CD4-positive, alpha-beta T cell treated with Interleukin-17A for 1 hour (primary cell): ENCODE measurements at regions not wholly inside any gene's neighbourhood (a gene's known extent, or its start where the extent isn't known, plus 50 kb on each side); places are given as distances from the start of the nearest gene placed in this dataset.

ENCODE experiments used
- DNase-seq: peaks from one replicate; pipeline ENCODE4 v3.0.0-alpha.2; 2020

DNA sequence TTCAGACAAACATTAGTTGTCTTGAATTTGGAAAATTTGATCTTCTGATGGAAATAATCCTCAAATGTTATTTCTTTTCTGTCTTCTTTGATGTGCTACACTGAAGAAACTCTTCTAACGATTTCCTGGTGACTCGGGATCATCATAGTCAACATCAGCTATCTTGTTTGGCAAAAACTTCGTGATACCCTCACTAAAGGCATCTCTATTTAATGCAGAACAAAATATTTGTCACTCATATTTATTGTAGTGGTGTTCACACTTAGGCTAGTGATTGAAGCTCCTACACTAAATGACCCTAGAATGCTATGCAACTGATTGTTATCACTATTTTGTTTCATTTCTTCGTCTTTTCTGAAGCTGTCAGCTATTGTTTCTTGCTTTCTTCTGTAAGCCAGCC, 334.7 kb upstream of the ZEB2 start:
- no peak for DNase-seq

DNA sequence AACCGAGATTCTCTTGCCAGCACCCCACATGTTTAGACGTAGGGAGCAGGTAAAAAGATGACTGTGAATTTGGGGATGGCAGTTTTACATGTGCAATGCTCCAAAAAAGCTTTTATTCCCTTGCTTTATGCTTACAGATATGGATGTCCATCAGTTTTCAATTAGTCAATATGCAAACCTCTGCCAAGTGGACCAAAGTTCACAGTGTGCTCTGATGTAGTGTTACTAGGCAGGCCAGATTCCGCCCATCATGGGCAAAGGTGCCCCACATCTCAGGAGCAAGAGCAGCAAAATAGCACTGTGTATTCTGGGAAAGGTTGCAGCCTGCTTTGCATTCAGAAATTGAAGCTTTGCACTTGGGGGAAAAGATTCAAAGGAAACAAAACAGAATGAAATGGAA, 329.7 kb upstream of the ZEB2 start:
- no peak for DNase-seq

DNA sequence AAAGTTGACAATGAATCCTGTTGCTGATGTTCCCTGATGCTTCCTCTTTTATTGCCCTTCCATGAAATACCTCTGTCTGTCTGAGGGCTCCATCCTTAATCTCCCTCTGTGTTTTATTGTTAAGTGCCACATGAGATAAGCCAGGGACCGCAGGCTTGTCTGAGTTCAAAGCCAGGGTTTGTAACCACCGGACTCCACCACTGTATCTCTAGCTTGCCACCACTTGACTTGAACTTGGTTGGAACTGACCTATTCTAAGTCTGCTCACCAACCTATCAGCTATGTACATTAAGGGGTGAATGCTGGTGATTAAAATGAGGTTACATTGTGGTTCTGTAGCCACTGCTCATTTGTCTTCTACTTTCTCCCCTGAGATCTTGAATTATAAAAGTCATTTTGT, 328.5 kb upstream of the ZEB2 start:
- no peak for DNase-seq

DNA sequence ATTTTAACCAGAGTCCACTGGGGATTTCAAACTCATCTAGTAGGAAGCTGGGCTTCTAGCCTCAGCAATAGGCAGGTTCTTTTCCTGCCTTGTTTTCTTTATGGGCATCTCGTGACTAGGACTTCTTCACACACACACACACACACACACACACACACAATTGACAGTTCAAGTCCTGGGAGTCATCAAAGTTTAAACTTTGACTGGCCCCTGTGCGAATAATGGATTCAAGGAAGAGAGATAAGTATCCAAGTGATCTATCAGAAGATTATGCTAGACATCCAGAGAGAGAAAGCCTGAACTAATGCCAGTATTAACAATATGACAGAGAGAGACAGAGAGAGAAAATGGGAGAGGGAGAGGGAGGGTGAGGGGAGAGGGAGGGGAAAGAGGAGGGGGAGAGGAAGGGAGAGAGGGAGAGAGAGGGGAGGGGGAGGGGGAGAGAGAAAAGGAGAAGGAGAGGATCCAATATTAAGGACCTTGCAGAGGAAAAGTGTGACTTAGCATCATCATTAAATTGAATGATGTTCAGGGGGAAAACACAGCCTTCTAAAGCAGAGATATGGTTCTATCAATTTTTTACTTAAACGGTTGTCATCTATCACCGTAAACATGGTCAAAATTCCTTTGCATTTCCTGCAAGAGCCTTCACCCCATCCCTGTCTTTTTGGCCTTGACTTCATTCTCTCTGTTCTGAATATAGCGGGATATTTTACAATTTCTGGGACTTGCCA, 327.6 kb upstream of the ZEB2 start:
- DNase-seq: no peak

DNA sequence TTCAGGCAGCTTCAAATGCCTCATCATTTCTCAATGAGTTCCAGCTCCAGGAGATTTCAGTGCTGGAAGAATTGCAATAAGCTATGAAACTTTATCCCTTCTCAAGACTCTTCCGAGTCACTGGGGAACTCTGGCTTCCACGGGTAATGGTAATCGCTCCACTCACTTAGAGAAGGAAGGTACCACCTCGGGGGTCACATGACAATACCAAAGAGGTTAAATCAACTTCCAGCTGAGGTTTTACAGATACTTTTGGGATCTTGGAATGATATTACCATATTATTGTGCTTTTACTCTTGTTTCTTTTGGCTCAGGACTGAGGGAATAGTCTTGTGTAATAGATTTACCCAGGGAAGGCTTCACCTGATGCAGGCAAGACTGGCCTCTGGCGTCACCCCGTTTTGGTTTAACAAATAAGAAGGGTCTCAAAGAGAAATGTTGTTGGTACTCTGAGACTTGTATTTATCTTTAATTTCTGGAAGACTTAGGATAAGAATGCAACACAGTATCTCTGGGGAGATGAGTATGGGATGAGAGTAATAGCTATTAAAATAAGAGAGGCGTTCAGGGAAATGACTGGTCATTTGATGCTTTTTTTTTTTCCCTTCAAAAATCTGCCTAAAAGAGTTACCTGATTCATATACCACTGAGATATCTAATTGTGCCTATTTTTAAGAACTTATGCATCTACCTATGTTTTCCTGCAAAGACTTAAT, 316.9 kb upstream of the ZEB2 start:
- DNase-seq: no peak

DNA sequence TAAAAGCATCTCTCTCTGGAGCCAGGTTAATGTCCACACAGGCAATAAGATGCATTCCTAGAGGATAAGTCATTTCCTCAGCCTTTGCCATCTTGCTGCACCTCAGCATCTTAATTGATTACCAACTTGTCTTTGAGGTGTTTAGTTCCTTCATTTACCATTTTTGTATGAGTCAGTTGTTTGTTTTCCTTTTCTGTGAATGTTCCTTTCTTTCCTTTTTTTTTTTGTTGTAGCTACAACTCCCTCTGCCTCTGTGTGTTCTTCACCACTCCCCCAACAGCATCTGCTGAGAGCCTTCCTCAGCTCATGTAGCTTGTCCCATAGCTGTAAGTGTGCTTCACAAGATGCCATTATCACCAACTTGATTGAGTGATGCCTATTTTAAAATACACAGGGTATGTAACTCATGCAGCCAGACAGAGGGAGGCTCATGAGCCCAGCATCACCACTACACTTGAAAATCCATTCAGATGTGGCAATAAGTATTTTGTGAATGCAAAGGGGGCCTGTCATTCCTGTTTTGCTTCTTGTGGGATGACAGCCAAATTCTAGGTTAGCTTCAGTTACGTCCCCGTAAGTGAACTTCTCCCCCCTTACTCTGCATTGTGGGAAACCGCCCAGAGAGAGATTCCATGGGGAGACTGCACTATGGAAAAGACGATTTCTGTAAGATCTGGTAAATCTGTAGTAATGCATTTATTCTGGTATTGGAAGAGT, 315.9 kb upstream of the ZEB2 start:
- DNase-seq: no peak

DNA sequence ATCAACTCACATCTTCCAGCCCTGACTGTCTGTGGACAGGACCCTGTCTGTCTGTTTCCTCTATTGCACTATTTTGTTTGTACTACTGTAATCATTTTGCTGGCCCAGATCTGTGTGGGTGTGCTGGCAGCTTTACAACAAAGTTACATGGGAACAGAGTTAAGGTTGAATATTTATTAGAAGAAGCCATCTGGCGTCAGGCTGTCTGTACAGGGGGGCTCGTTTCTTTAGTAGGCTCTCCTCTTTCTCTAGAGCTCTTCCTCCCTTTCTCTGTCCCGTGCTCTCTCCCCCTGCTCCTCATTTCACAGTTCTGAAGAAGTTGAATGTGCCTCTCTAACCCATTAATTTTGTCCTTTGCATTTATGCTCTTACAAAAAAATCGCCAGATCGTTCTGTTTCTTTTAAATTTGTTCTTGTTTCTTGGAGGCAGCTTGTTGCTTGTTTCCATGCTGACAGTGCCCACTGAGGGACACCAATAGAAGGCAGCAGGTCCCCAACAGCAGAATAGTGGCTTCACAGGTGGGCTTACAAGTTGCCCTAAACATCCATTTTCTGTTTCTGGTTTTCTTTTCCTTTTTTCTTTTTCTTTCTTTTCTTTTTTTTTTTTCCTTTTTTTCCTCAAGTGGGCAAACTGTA, 315.2 kb upstream of the ZEB2 start:
- no peak for DNase-seq

DNA sequence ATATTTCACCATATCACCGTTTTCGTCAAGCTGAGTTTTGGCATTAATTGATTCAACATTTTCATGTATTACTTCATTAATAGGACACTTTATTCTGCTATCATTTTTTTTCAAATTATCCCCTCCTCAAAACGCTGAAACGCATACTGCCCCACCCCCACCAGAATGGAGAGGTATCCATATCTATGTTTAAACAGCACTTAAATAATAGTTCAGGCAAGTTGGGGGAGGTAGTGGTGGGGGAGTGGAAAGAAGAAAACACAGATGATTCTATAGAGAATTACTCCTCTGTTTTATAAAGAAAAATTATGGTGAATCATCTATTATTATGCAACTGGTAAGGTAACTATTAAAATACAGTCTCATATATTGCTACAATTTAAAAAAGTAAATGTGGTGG, 314.4 kb upstream of the ZEB2 start:
- no peak for DNase-seq

DNA sequence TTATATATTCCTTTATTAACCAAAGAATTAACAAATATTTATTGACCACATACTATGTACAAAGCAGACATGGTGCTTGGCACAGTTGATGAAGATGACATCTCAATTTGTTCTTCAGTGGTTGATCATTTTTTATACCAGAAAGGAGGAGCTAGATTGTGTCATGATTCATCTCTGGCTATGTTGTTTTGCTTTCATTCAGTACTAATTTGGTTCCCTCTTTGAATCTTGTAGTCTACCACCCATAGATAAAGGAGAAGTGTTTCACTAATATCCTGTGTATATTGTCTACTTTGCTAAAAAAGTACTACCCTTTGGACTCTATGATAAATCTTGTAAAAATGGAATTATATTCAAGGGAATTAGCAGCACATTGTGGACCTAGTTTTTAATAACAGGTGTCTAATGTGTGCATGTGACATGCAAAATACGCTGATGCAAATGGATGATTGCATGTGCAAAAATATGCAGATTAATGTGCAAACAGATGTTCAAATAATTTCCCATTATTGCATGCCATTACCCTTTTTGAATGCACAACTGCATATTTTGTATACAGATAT, 313.2 kb upstream of the ZEB2 start:
- DNase-seq: no peak

DNA sequence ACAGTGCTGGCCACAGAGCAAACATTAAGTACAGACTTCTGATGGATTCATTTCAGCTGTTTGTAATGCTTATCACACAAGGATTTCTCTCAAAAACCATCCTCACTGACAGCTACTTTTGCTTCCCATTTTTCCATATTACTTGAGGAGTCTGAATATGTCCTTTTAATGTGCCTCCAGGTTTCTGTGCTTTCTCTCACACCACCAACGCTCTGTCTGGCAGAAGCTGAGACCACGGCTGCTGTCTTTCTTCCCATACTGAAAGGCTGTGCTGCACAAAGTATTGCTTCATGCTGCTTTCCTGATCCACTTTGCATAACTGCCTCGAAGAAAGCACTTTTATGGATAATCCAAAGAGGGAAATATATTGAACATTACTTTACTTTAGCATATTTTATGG, 312.1 kb upstream of the ZEB2 start:
- DNase-seq: no peak

DNA sequence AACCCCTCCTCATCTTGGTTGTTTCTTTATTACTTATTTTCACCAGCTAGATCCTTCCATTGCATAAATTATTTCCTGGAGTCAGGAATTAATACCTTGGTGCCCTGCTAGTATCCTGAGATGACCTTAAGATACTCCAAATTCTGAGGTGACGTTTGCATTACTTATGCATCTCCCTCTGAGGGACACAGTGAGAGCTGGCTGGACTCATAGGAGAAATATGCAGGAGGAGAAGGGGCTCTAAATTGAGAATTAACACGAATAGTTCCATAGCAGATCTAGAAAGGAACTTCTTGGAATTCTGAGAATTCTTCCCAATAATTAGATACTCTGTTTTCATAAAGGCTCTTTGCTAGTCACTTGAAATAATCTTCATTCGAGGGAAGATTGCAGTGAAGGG, 310.6 kb upstream of the ZEB2 start:
- no peak for DNase-seq

DNA sequence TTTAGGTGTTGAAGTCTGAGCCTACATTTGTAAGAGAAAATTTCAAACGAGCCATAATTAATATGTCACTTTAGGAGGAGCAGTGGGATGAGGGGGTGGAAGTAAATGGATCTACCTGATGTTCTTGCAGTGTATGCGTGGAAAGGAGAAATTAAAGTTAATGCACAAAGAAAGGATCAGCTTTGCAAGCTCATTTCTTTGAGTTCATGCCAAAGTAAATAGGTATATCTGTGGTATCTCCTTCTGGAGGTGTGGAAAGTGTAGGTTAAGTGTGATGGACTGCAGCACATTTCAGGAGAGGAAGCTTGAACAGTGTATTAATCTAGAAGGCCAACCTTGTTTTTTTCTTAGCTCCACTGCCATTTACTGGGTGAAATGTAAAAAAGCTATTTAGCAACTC, 307.5 kb upstream of the ZEB2 start:
- DNase-seq: no peak

DNA sequence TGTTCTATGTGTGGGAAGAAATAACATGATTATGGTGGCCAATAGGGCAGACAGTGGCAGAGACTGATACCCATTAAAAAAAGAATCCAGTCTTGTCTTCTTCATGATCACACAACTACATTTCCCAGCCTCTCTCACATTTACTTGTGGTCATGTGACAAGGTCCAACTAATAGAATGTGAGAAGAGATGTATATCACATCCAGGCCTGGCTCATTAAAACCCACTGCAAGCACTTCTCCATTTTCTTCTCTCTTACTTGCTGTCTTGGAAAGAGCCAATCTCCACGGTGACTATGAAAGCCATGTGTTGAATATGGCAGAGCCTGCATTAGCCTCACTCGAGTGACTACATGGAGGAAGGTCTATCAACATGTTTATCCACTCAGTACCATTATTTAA, 306.2 kb upstream of the ZEB2 start:
- DNase-seq: no peak

DNA sequence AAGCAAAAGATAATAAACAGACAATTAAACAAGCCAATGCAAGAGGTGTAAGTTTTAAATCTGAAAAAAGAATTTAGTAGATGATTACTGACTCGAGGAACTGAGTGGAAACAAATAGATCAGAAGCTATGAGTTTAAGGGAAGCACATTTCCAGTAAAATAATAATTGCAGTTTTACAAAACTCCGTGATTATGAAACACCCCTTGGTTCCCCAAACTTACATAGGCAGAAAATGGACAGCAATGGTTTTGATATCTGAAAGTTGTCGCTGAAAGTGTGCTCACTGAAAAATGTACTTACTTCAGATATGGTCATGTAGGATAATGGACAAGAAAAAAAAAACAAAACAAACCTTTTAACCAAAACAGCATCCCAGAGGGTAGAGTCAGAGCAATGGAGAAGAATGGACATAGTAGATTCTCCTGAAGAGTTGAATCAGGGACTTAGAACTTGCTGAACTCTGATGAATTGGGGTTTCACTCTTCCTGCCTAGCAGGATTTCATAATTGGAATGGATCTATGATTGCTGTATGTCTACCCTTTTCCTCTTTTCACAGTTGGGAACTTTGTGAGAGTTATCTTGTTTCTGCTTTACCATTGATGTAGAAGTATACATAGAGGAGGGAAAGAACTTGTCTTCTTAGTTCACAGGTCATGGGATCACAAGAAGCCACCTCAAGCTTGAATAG, 305.6 kb upstream of the ZEB2 start:
- no peak for DNase-seq

DNA sequence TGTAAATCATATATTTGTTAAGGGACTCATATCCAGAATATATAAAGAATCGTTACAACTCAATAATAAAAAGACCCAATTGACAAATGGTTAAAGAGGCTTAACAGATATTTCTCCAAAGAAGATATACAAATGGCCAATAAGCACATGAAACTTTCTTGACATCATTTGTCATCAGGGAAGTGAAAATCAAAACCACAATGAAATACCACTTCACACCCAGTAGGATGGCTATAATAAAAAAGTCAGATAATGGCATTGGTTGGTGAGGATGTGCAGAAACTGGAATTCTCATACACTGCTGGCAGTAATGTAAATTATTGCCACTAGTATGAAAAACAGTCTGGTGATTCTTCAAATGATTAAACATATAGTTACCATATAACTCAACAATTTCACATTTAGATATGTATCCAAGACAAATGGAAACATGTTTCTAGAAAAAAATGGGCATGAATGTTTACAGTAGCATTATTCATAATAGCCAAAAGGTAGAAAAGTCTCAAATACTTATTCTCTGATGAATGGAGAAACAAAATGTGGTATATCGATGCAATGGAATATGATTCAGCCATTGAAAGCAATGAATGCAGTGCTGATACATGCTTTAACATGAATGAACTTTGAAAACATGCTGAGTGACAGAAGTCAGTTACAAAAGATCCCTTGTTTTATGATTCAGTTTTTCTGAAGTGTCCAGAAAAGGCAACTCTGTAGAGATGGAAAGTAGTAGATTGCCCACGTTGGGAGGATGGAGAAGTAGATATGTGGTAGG, 304.6 kb upstream of the ZEB2 start:
- DNase-seq: no peak

DNA sequence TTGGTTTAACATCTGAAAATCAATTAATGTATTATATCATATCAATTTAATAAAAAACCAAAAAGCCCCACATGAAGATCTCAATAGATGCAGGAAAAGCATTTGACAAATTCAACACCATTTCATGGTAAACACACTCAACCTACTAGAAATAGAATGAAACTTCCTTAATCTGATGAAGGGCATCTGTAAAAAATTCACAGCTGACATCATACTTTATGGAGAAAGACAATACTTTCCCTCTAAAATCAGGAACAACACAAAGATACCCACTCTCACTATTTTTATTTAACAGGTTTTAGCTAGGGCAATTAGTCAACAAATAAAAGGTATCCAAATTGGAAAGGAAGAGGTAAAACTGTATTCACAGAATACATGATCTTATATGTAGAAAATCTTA, 303.0 kb upstream of the ZEB2 start:
- DNase-seq: no peak

DNA sequence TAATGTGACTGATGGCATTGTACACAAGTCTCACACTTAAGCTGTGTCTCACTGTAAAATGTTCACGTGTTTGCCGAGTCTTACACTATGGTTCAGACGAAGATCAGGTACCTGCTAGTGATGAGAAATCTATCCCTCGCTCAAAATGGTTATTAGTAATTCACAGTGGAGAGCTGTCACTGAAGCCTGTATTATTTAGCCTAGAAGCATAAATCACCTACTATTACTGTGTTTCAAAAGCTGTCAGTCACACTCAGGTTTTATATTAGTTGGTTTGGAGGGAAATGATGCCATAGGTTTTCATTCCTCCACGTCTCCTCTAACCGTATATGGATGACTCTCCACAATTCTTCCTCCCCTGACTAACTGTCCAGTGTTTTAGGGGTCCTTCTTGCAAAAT, 292.4 kb upstream of the ZEB2 start:
- no peak for DNase-seq

DNA sequence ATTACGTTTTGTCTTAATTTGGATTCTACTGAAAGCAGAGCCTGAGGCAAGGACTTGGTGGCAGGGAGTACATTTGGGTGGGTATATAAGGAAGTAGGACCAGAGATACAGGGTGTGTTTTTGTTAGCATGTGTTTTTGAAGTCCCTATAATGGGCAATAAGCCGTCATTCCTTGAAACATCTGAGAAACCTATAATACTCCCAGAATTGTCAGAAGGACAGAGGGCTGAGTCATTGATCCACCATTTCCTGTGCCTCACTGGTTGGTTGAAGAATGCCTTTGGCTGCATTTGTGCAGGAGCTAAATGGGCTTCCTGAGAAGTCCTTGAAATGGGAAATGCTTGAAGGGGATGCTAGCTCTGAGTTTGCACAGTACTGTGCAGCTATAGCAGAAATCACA, 281.8 kb upstream of the ZEB2 start:
- no peak for DNase-seq

DNA sequence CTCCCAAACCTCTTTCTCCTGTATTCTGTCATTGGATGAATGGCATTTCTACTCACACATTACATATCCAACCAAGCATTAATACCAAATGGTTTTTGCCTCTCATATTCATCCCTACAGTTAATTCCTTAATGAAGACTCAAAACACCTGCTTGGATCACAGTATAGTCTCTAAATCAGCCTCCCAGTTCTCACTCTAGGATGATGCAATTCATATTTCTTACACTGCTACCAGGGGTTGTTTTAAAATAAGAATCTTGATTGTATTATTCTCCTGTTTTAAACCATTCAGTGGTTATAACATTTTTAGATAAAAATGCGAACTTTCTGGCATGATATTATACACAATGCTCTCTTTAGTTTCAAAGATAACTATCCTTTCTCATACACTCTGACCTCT, 281.4 kb upstream of the ZEB2 start:
- DNase-seq: no peak

DNA sequence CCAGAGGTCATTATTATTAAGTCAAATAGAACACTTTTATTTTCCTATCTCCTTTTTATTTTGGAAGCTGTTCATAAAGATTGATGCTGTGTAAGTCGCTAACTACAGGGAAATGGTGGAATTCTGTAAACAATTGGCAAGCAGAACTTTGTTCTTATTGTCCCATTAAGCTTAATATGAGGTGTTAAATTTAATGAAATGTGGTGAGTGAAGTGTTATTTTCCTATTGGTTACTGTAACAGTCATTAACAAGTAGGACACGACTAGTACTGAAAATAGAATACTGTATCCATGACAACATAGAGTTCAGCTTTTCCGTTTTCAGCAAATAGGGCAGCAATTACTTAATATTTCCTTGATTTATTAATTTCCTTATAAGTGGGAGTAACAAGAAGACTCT, 279.1 kb upstream of the ZEB2 start:
- DNase-seq: no peak

DNA sequence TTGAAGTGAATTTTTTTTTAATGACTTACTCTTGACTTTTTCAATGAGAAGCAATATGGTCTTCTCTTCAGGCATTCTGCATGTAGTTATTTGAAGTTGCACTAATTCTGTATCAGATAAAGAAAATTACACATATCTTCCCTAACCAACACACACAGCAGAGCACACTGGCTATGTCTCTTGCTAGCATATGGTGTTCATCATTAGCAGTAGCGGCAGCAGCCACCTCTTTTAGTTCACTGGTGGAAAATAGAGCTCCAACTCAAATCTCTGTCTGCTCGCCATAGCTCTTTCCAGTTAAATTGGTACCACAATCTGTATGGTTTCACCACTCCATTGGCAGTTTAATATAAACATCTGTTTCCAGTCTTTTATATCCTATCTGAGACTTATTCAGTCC, 278.1 kb upstream of the ZEB2 start:
- no peak for DNase-seq

DNA sequence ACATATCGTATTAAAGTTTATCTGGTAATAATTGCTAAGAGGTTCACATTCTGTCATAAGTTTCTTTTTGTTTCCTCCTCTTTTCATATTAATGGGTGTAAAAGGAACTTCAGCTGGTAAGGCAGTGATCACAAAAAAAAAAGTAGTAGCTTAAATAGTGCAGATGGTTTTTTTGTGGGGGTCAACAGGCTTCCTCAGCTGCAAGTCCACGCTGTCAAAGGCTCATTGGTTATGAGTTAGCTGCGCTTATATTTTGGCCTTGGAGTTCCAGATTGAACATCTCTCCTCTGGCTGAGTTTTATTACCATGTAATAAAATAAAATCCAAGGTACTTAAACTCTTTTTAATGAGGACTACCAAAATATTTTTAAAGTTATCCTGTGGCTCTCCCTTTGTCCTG, 277.0 kb upstream of the ZEB2 start:
- DNase-seq: no peak
